Neural cell (in vitro differentiated cells): ENCODE measurements at regions not wholly inside any gene's neighbourhood (a gene's known extent, or its start where the extent isn't known, plus 50 kb on each side); places are given as distances from the start of the nearest gene placed in this dataset.

Experiments used
- CTCF ChIP-seq: fragments of 450-650 bp; IDR thresholded peaks from 2 replicates; pipeline ENCODE4 v1.5.1; 2014; ENCODE audit warnings: antibody characterized with exemption, mild to moderate bottlenecking, moderate library complexity; ENCODE audit not compliant: poor library complexity, severe bottlenecking
- EP300 ChIP-seq: fragments of 450-650 bp; conservative IDR thresholded peaks from 2 replicates; pipeline ENCODE4 v1.6.1; 2014; ENCODE audit warnings: antibody characterized with exemption, mild to moderate bottlenecking, moderate library complexity; ENCODE audit not compliant: poor library complexity, severe bottlenecking
- EZH2 ChIP-seq: fragments of 200-600, 300-800 bp; shearing (Covaris generic), sonication (generic); IDR thresholded peaks from 2 replicates; pipeline ENCODE4 v1.6.1; 2014; ENCODE audit warnings: antibody characterized with exemption, low read length, borderline replicate concordance, mild to moderate bottlenecking; ENCODE audit not compliant: insufficient read depth, poor library complexity, severe bottlenecking
- POLR2AphosphoS5 ChIP-seq: IDR thresholded peaks from 2 replicates; pipeline ENCODE4 v1.6.1; 2012
- RAD21 ChIP-seq: fragments of 450-650 bp; conservative IDR thresholded peaks from 2 replicates; pipeline ENCODE4 v1.6.1; 2014; ENCODE audit warnings: antibody characterized with exemption, mild to moderate bottlenecking, moderate library complexity
- TAF1 ChIP-seq: IDR thresholded peaks from 2 replicates; pipeline ENCODE4 v1.6.1; 2012; ENCODE audit warnings: low read depth

GRCh38 chr2:144770616-144771230 is 250.8 kb upstream of the ZEB2 start:
- TF ChIP-seq CTCF (no peak), POLR2AphosphoS5 (no peak), EP300 (no peak), EZH2 (no peak), TAF1 (no peak), RAD21 (no peak)
